ENCODE measurements at regions not wholly inside any gene's neighbourhood (a gene's known extent, or its start where the extent isn't known, plus 50 kb on each side); places are given as distances from the start of the nearest gene placed in this dataset.

DNA sequence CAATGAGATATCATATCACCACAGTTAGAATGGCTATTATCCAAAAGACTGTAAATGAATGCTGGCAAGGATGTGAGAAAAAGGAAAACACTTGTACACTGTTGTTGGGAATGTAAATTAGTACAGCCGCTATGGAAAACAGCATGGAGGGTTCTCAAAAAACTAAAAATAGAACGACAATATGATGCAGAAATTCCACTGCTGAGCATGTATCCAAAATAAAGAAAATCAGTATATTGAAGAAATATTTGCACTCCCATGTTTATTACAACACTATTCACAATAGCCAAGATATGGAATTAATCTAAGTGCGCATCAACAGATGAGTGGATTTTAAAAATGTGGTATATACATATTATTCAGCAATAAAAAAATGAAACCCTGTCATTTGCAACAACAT is 898.9 kb upstream of the MAN1A1 start:
- Histone ChIP-seq H3K27ac (ENCODE audit: low read depth, low read length, poor library complexity, severe bottlenecking) (no peak overlapping the region), H3K4me1 (ENCODE audit: insufficient read depth, low read length, poor library complexity, severe bottlenecking) (no peaks in the 10 kb centered on the region), H3K4me3 (ENCODE audit: low read depth, low read length, poor library complexity, severe bottlenecking) (no peak overlapping the region), H3K9me3 (ENCODE audit: low read depth, low read length, poor library complexity, severe bottlenecking) (peaks cover 7% of the 10 kb centered on the region), H3K27me3 (replicated peaks; ENCODE audit: insufficient read depth, low read depth, low read length, poor library complexity) (no peaks in the 10 kb centered on the region), H3K36me3 (ENCODE audit: insufficient read depth, low read length, poor library complexity, severe bottlenecking) (no peaks in the 10 kb centered on the region)
- intact Hi-C loops (cut with micrococcal nuclease; ENCODE audit: unreplicated experiment): no loop called here
- POLR2A ChIA-PET (ENCODE audit: low non-redundant PET): no interaction called here
- BruUV-seq (replicated peaks): no TSS peak
- DNase-seq (ENCODE audit: low spot score): no peak
- CTCF ChIA-PET: no interaction called here
- TF ChIP-seq EZH2 (IDR thresholded peaks at IDR 0.05; ENCODE audit: borderline replicate concordance, low read depth, low read length, poor library complexity, severe bottlenecking) (no peak), CTCF (conservative IDR thresholded peaks at IDR 0.05; ENCODE audit: low read depth, low read length) (no peak)

GRCh38 chr6:120237221-120237620 is 887.7 kb upstream of the MAN1A1 start:
- Histone ChIP-seq H3K4me3 (ENCODE audit: low read depth, low read length, poor library complexity, severe bottlenecking) (no peak overlapping the region), H3K27ac (ENCODE audit: low read depth, low read length, poor library complexity, severe bottlenecking) (no peak overlapping the region), H3K4me1 (ENCODE audit: insufficient read depth, low read length, poor library complexity, severe bottlenecking) (no peaks in the 10 kb centered on the region), H3K9me3 (ENCODE audit: low read depth, low read length, poor library complexity, severe bottlenecking) (peaks cover 4% of the 10 kb centered on the region), H3K36me3 (ENCODE audit: insufficient read depth, low read length, poor library complexity, severe bottlenecking) (no peaks in the 10 kb centered on the region), H3K27me3 (replicated peaks; ENCODE audit: insufficient read depth, low read depth, low read length, poor library complexity) (no peaks in the 10 kb centered on the region)
- ChIA-PET CTCF (no interaction called here), POLR2A (ENCODE audit: low non-redundant PET) (no interaction called here)
- intact Hi-C loops (cut with micrococcal nuclease; ENCODE audit: unreplicated experiment): no loop called here
- no TSS peak for BruUV-seq (replicated peaks)
- DNase-seq (ENCODE audit: low spot score): no peak
- TF ChIP-seq EZH2 (IDR thresholded peaks at IDR 0.05; ENCODE audit: borderline replicate concordance, low read depth, low read length, poor library complexity, severe bottlenecking) (no peak), CTCF (conservative IDR thresholded peaks at IDR 0.05; ENCODE audit: low read depth, low read length) (no peak)

- Histone ChIP-seq H3K4me1 (ENCODE audit: insufficient read depth, low read length, poor library complexity, severe bottlenecking) (no peaks in the 10 kb centered on the region), H3K27ac (ENCODE audit: low read depth, low read length, poor library complexity, severe bottlenecking) (no peak overlapping the region), H3K4me3 (ENCODE audit: low read depth, low read length, poor library complexity, severe bottlenecking) (no peak overlapping the region), H3K9me3 (ENCODE audit: low read depth, low read length, poor library complexity, severe bottlenecking) (no peaks in the 10 kb centered on the region), H3K27me3 (replicated peaks; ENCODE audit: insufficient read depth, low read depth, low read length, poor library complexity) (no peaks in the 10 kb centered on the region), H3K36me3 (ENCODE audit: insufficient read depth, low read length, poor library complexity, severe bottlenecking) (no peaks in the 10 kb centered on the region)
- intact Hi-C loops (cut with micrococcal nuclease; ENCODE audit: unreplicated experiment): no loop called here
- no TSS peak for BruUV-seq (replicated peaks)
- DNase-seq (ENCODE audit: low spot score): no peak
- ChIA-PET CTCF (no interaction called here), POLR2A (ENCODE audit: low non-redundant PET) (no interaction called here)
- TF ChIP-seq EZH2 (IDR thresholded peaks at IDR 0.05; ENCODE audit: borderline replicate concordance, low read depth, low read length, poor library complexity, severe bottlenecking) (no peak), CTCF (conservative IDR thresholded peaks at IDR 0.05; ENCODE audit: low read depth, low read length) (no peak)
These were observed 880.4 kb upstream of the MAN1A1 start for GRCh38 chr6:120230008-120230407.
